ENCODE measurements at regions not wholly inside any gene's neighbourhood (a gene's known extent, or its start where the extent isn't known, plus 50 kb on each side); places are given as distances from the start of the nearest gene placed in this dataset.

DNA sequence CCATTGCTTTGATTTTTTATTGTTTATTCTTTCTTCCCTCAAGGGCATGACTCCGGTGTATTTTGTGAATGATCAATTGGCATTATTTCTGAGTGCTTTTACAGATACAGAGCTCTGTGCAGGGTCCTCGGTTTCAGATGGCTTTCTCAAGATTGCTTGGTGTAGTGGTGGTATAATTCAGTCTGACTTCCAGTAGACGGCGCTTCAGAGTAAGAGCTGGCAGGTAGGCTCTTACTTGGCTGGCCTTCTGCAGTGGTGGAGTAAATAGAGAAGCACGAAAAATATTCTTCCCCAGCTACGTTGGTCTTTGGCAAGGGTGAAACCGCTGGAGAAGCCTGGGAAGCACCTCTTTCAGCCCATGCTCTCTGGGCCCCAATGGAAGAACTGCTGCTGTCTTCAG is 723.0 kb upstream of the BCHE start:
- TF ChIP-seq POLR2AphosphoS5 (IDR thresholded peaks at IDR 0.05) = no peak
- TF ChIP-seq, protein P1, sequence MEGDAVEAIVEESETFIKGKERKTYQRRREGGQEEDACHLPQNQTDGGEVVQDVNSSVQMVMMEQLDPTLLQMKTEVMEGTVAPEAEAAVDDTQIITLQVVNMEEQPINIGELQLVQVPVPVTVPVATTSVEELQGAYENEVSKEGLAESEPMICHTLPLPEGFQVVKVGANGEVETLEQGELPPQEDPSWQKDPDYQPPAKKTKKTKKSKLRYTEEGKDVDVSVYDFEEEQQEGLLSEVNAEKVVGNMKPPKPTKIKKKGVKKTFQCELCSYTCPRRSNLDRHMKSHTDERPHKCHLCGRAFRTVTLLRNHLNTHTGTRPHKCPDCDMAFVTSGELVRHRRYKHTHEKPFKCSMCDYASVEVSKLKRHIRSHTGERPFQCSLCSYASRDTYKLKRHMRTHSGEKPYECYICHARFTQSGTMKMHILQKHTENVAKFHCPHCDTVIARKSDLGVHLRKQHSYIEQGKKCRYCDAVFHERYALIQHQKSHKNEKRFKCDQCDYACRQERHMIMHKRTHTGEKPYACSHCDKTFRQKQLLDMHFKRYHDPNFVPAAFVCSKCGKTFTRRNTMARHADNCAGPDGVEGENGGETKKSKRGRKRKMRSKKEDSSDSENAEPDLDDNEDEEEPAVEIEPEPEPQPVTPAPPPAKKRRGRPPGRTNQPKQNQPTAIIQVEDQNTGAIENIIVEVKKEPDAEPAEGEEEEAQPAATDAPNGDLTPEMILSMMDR (IDR thresholded peaks at IDR 0.05) = no peak
- TF ChIP-seq POLR2A (IDR thresholded peaks at IDR 0.05; ENCODE audit: low read depth) = no peak

All from esophagus muscularis mucosa (tissue), 3 donors.